GM12865 (cell line): ENCODE measurements at regions not wholly inside any gene's neighbourhood (a gene's known extent, or its start where the extent isn't known, plus 50 kb on each side); places are given as distances from the start of the nearest gene placed in this dataset.

Source experiments
- DNase-seq: peaks from one replicate; pipeline ENCODE4 v3.0.0; 2010; ENCODE audit warnings: low read depth
- H3K4me3 ChIP-seq: 2 replicates; pipeline ENCODE4 v1.5.1; 2011; ENCODE audit warnings: mild to moderate bottlenecking, low read depth, low read length, control low read depth
- CTCF ChIP-seq: IDR thresholded peaks from 2 replicates; pipeline ENCODE4 v1.5.1; 2011; ENCODE audit warnings: low read length, control low read depth, low read depth, inconsistent platforms; ENCODE audit not compliant: insufficient read depth; ENCODE audit errors: missing control alignments

- H3K4me3 ChIP-seq = no peak overlapping the region
- no peak for DNase-seq
- TF ChIP-seq CTCF = no peak
Measured at GRCh38 chr5:121550989-121551388, 300.7 kb upstream of the FTMT start.

- no peak for TF ChIP-seq CTCF
- no peak for DNase-seq
- no peak overlapping the region for H3K4me3 ChIP-seq
Measured at GRCh38 chr5:121559832-121560231, 291.9 kb upstream of the FTMT start.

DNA sequence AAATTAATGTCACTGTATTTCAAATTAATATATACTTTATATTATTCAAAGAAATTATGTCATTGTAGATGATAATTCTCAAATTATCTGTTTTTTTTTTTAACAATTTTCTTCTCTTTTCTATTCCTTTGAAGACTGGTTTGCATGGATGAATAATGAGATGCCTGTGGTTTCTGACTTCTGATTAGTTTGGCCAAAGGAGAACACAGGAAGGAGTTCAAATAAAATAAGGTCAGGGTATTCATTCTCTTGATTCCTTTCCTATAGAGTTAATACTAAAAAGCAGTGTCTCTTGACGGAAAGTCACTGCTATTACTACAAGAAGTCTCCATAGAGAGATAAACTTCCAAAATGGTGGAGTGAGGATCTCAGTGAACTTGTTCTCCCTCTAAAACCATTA is 279.6 kb upstream of the FTMT start:
- TF ChIP-seq CTCF = no peak
- no peak for DNase-seq
- no peak overlapping the region for H3K4me3 ChIP-seq

DNA sequence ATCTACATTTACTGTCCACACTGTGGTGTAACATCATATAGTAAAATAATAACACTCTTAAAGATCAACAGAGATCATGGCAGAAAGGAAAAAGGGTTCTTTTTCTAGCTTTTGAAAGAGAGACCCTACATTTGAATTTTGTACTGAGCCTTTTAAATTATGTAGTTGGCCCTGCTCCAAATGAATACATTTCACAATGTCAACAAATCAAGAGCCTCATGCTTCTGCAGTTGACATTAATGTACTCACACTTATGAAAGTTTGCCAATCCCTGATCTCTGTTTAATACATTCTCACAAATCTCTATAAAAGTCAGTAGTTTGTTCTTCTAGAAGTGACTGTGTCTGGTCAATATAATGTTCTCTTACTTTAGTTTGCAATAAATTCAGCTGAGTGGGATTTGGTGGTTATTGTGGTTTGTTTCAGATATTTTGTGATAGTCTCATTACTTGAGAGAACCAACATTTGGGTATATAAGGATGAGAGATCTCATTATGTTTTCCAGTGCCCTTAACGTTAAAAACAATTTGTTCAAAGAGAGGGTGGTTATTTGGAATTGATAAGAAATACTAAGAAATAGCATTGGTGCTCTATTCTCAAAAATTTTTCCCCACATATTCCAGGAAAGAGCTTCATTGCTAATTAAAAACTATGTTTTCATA is 277.8 kb upstream of the FTMT start:
- H3K4me3 ChIP-seq = no peak overlapping the region
- no peak for TF ChIP-seq CTCF
- DNase-seq = no peak

DNA sequence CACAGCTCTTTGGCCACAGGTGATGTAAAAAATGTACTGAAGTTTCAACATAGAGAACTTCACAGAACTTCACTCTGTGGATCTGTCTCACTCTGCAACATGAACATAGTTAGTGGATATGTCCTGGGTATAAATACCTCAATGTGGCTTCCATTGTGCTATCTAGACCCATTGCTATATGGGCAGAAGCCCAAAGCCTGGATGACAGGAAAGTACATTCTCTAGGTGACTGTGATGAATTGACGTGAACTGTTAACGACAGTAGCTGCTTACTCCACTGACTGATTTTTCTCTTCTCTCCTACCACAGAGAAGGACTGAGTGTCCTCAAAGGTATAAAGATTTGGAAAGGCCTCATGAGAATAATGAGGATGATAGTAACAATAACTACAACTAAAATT is 270.1 kb upstream of the FTMT start:
- no peak for TF ChIP-seq CTCF
- H3K4me3 ChIP-seq = no peak overlapping the region
- no peak for DNase-seq

- DNase-seq = no peak
- no peak for TF ChIP-seq CTCF
- no peak overlapping the region for H3K4me3 ChIP-seq
Measured at GRCh38 chr5:121596882-121597281, 254.8 kb upstream of the FTMT start.

GRCh38 chr5:121608826-121609225 is 242.9 kb upstream of the FTMT start:
- TF ChIP-seq CTCF = no peak
- no peak overlapping the region for H3K4me3 ChIP-seq
- no peak for DNase-seq
